ENCODE measurements at regions not wholly inside any gene's neighbourhood (a gene's known extent, or its start where the extent isn't known, plus 50 kb on each side); places are given as distances from the start of the nearest gene placed in this dataset.

- TF ChIP-seq POLR2AphosphoS5 (IDR thresholded peaks at IDR 0.05; ENCODE audit: low read depth, low read length) (no peak), ZNF264 (CRISPR knock-in tag; IDR thresholded peaks at IDR 0.05) (no peak), U2AF2 (IDR thresholded peaks at IDR 0.05; ENCODE audit: low read depth, low read length) (no peak), NAIF1 (CRISPR knock-in tag; IDR thresholded peaks at IDR 0.05; ENCODE audit: borderline replicate concordance) (no peak)
Observed at GRCh38 chr2:5798084-5798483, 105.9 kb downstream of the SOX11 start.

Data from HepG2 (cell line).